C4-2B (cell line): ENCODE measurements at regions not wholly inside any gene's neighbourhood (a gene's known extent, or its start where the extent isn't known, plus 50 kb on each side); places are given as distances from the start of the nearest gene placed in this dataset.

Experiments
- ZFX ChIP-seq: fragments of 450-650 bp; IDR thresholded peaks from 2 replicates; pipeline ENCODE4 v1.6.1; 2017
- TF ChIP-seq, protein P1 (sequence below): fragments of 450-650 bp; conservative IDR thresholded peaks from 2 replicates; pipeline ENCODE4 v1.5.1; 2017; ENCODE audit warnings: mild to moderate bottlenecking

DNA sequence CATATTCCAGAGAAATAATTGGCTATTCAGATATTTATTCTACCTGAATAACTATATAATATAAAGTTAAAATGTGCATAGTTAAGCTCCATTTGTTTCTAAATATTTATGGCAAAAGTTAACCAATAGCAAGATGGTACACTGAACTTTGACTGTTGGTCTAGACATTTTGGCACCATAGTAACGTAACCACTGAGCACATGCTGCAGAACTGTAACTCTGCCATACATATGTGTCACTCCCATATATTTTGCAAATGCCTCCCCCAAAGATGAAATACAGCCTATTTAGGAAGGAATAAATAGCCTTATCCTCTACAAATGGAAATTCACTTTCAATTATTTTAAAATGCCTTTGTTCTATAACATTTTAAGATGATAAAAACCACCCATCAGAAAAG is 424.9 kb downstream of the CENPC start:
- TF ChIP-seq, protein P1, sequence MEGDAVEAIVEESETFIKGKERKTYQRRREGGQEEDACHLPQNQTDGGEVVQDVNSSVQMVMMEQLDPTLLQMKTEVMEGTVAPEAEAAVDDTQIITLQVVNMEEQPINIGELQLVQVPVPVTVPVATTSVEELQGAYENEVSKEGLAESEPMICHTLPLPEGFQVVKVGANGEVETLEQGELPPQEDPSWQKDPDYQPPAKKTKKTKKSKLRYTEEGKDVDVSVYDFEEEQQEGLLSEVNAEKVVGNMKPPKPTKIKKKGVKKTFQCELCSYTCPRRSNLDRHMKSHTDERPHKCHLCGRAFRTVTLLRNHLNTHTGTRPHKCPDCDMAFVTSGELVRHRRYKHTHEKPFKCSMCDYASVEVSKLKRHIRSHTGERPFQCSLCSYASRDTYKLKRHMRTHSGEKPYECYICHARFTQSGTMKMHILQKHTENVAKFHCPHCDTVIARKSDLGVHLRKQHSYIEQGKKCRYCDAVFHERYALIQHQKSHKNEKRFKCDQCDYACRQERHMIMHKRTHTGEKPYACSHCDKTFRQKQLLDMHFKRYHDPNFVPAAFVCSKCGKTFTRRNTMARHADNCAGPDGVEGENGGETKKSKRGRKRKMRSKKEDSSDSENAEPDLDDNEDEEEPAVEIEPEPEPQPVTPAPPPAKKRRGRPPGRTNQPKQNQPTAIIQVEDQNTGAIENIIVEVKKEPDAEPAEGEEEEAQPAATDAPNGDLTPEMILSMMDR, result no peak
- TF ChIP-seq ZFX, result no peak
